Neural progenitor cell (in vitro differentiated cells): ENCODE measurements at regions not wholly inside any gene's neighbourhood (a gene's known extent, or its start where the extent isn't known, plus 50 kb on each side); places are given as distances from the start of the nearest gene placed in this dataset.

Experiments used
- CTCF ChIP-seq: fragments of 200-600 bp; sonication (generic); IDR thresholded peaks from 2 replicates; pipeline ENCODE4 v1.5.1; 2017; ENCODE audit warnings: antibody characterized with exemption, mild to moderate bottlenecking
- EZH2 ChIP-seq: fragments of 200-600 bp; sonication (generic); IDR thresholded peaks from 2 replicates; pipeline ENCODE4 v1.6.1; 2017; ENCODE audit warnings: antibody characterized with exemption, mild to moderate bottlenecking, moderate library complexity
- EZH2phosphoT487 ChIP-seq: fragments of 200-600 bp; sonication (generic); IDR thresholded peaks from 2 replicates; pipeline ENCODE4 v1.6.1; 2017; ENCODE audit warnings: antibody characterized with exemption

DNA sequence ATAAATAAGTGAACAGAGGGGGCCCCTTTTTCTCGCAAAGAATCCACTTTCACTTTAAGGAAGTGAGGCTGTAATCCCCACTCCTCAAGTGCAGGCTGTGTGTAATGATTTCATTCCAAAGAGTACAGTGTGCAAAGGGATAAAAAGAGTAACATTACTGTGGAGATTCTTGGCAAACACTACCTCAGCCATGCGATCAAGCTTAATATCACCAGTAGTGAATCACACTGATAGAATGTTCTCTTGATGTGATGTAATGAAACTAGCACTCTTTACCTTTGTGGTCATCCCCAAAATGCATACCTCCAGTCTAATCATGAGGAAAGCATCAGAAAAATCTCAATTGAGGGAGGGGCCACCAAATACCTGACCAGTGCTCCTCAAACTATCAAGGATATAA is 246.1 kb upstream of the CHORDC1 start:
- TF ChIP-seq CTCF = no peak
- no peak for TF ChIP-seq EZH2
- TF ChIP-seq EZH2phosphoT487 = no peak
